PC-3 (cell line): ENCODE measurements at regions not wholly inside any gene's neighbourhood (a gene's known extent, or its start where the extent isn't known, plus 50 kb on each side); places are given as distances from the start of the nearest gene placed in this dataset.

Source experiments
- ATAC-seq: fragments of 200-7000 bp; cut with Tn5 transposase; 2 replicates; pipeline ENCODE4 v1.9.1; 2020; ENCODE audit warnings: mild to moderate bottlenecking, moderate library complexity
- BruUV-seq: library from RNA; stranded (reverse); fragments of 400-500 nt; replicated peaks from 2 replicates; lab custom pipeline; 2021; lab: Mats Ljungman, UMichigan
- CTCF ChIA-PET: fragments of 300-600 bp; sonication (Branson Sonifier 250); formaldehyde crosslinking; loops from one replicate; lab custom pipeline; 2022; ENCODE audit warnings: antibody characterized with exemption; lab: Charles Lee
- POLR2A ChIA-PET: fragments of 300-600 bp; sonication (Branson Sonifier 250); formaldehyde crosslinking; loops from one replicate; lab custom pipeline; 2022; ENCODE audit warnings: antibody characterized with exemption; ENCODE audit not compliant: unreplicated experiment; lab: Charles Lee
- DNase-seq: peaks from one replicate; pipeline ENCODE4 v3.0.0-alpha.2; 2015
- H2AFZ ChIP-seq: fragments of 300-600 bp; sonication (generic); 2 replicates; pipeline ENCODE4 v1.6.0; 2016; ENCODE audit warnings: antibody characterized with exemption, low read length
- H3F3A ChIP-seq: fragments of 300-600 bp; sonication (generic); one replicate; pipeline ENCODE4 v1.6.0; 2017; ENCODE audit warnings: antibody characterized with exemption, low read length, control low read depth, mild to moderate bottlenecking; ENCODE audit not compliant: unreplicated experiment
- H3K27ac ChIP-seq: fragments of 300-600 bp; sonication (generic); 2 replicates; pipeline ENCODE4 v1.5.1; 2016; ENCODE audit warnings: mild to moderate bottlenecking, low read length
- H3K27me3 ChIP-seq: fragments of 300-600 bp; sonication (generic); 2 replicates; pipeline ENCODE4 v1.6.1; 2016; ENCODE audit warnings: low read length, mixed read lengths
- H3K36me3 ChIP-seq: fragments of 300-600 bp; sonication (generic); 2 replicates; pipeline ENCODE4 v1.6.1; 2016; ENCODE audit warnings: low read depth, mixed run types, low read length, mixed read lengths
- H3K4me1 ChIP-seq: fragments of 300-600 bp; sonication (generic); 2 replicates; pipeline ENCODE4 v1.5.1; 2016; ENCODE audit warnings: low read length; ENCODE audit not compliant: insufficient read depth
- H3K4me2 ChIP-seq: fragments of 300-600 bp; sonication (generic); 2 replicates; pipeline ENCODE4 v1.6.0; 2016; ENCODE audit warnings: low read length
- H3K4me3 ChIP-seq: fragments of 300-600 bp; sonication (generic); 2 replicates; pipeline ENCODE4 v1.5.1; 2016; ENCODE audit warnings: mild to moderate bottlenecking, low read length, mixed read lengths
- H3K79me2 ChIP-seq: fragments of 300-600 bp; sonication (generic); 2 replicates; pipeline ENCODE4 v1.6.1; 2017; ENCODE audit warnings: low read length, mixed read lengths
- H3K9ac ChIP-seq: fragments of 300-600 bp; sonication (generic); 2 replicates; pipeline ENCODE4 v1.6.0; 2016; ENCODE audit warnings: mild to moderate bottlenecking, low read length
- H3K9me2 ChIP-seq: fragments of 300-600 bp; sonication (generic); replicated peaks from 2 replicates; pipeline ENCODE4 v1.6.1; 2016; ENCODE audit warnings: mixed run types, low read length, mixed read lengths
- H3K9me3 ChIP-seq: fragments of 300-600 bp; sonication (generic); 2 replicates; pipeline ENCODE4 v1.6.1; 2016; ENCODE audit warnings: low read length, mixed read lengths
- H4K20me1 ChIP-seq: fragments of 300-600 bp; sonication (generic); 2 replicates; pipeline ENCODE4 v1.6.1; 2016; ENCODE audit warnings: low read length, mixed read lengths
- EZH2 ChIP-seq: fragments of 300-600 bp; sonication (generic); IDR thresholded peaks from one replicate; pipeline ENCODE4 v1.6.1; 2017; ENCODE audit warnings: antibody characterized with exemption, mild to moderate bottlenecking, low read length; ENCODE audit not compliant: unreplicated experiment
- EZH2phosphoT487 ChIP-seq: fragments of 300-600 bp; sonication (generic); IDR thresholded peaks from 2 replicates; pipeline ENCODE4 v1.6.1; 2018; ENCODE audit warnings: mild to moderate bottlenecking, antibody characterized with exemption, low read length, borderline replicate concordance
- intact Hi-C: fragments of 100-400 bp; cut with micrococcal nuclease; formaldehyde crosslinking; loops from 2 replicates; pipeline ENCODE4 v1.9.0; 2023
- TF ChIP-seq, protein P1 (sequence below): fragments of 300-600 bp; sonication (generic); conservative IDR thresholded peaks from 2 replicates; pipeline ENCODE4 v1.5.1; 2017; ENCODE audit warnings: antibody characterized with exemption, low read depth, mild to moderate bottlenecking, low read length

DNA sequence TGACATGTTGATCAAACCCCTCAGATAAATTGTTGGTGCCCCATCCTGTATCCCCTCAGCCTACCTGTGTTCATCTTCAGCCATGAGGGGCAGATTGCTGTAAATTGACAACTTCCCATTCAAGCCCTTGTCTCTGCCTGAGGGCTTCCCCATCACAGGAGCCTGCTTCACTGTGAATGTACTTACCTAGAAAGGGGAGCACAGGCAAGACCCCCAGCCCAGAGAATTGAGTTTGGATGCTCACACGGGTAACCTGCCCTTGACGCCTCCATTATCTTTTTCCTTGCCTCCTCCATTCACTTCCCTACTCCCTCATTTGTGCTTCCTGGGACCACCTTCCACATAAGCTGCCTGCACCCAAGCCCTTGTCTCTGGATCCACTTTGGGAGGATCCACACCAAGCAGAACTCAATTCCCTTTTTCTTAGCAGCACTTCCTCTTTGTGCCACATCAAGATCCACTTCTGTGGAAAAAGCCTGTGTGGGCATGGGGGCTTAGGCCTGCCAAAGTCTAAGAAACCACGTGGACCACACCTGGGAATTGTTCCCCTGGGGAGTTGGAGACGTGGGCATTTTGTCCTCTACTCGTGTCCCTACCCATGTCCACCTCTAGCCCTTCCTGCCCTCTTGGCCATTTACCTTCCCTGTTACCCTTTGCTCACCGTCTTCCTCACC lies 103.4 kb upstream of the FOXA2 start:
- DNase-seq (no peak), ATAC-seq (no peak)
- BruUV-seq, result no TSS peak
- CTCF ChIA-PET, result no interaction called here
- Histone ChIP-seq H3K4me2 (no peak overlapping the region), H2AFZ (no peak overlapping the region), H3K27ac (no peak overlapping the region), H3K27me3 (no peaks in the 10 kb centered on the region), H3K36me3 (no peaks in the 10 kb centered on the region), H3K4me1 (peaks cover 14% of the 10 kb centered on the region; the same call in 1 of the 2 replicates), H3K9me3 (no peaks in the 10 kb centered on the region), H4K20me1 (no peaks in the 10 kb centered on the region), H3K9me2 (no peaks in the 10 kb centered on the region), H3K79me2 (no peaks in the 10 kb centered on the region), H3K9ac (no peak overlapping the region), H3F3A (no peaks in the 10 kb centered on the region), H3K4me3 (no peak overlapping the region)
- intact Hi-C loops, result no loop called here
- POLR2A ChIA-PET, result interaction anchor here (0.8 kb wide), 1 partner anchor 1240 kb away, joined by 4 read pairs; no protein-coding TSS in a partner anchor
- TF ChIP-seq EZH2phosphoT487, result no peak
- no peak for TF ChIP-seq EZH2
- TF ChIP-seq, protein P1, sequence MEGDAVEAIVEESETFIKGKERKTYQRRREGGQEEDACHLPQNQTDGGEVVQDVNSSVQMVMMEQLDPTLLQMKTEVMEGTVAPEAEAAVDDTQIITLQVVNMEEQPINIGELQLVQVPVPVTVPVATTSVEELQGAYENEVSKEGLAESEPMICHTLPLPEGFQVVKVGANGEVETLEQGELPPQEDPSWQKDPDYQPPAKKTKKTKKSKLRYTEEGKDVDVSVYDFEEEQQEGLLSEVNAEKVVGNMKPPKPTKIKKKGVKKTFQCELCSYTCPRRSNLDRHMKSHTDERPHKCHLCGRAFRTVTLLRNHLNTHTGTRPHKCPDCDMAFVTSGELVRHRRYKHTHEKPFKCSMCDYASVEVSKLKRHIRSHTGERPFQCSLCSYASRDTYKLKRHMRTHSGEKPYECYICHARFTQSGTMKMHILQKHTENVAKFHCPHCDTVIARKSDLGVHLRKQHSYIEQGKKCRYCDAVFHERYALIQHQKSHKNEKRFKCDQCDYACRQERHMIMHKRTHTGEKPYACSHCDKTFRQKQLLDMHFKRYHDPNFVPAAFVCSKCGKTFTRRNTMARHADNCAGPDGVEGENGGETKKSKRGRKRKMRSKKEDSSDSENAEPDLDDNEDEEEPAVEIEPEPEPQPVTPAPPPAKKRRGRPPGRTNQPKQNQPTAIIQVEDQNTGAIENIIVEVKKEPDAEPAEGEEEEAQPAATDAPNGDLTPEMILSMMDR, result no peak

- CTCF ChIA-PET, result no interaction called here
Observed at GRCh38 chr20:22688485-22688884, 104.1 kb upstream of the FOXA2 start.

GRCh38 chr20:22689266-22689665 lies 104.9 kb upstream of the FOXA2 start:
- no peaks in the 10 kb centered on the region for H4K20me1 ChIP-seq
- ATAC-seq (no peak), DNase-seq (no peak)
- H3K4me2 ChIP-seq, result no peak overlapping the region
- no peaks in the 10 kb centered on the region for H3K27me3 ChIP-seq
- H3K9me3 ChIP-seq, result no peaks in the 10 kb centered on the region
- ChIA-PET CTCF (no interaction called here), POLR2A (no interaction called here)
- no peaks in the 10 kb centered on the region for H3K36me3 ChIP-seq
- H3K9ac ChIP-seq, result no peak overlapping the region
- H3K4me1 ChIP-seq, result peaks cover 13% of the 10 kb centered on the region; the same call in 1 of the 2 replicates
- no peaks in the 10 kb centered on the region for H3K9me2 ChIP-seq
- intact Hi-C loops, result no loop called here
- H3F3A ChIP-seq, result no peaks in the 10 kb centered on the region
- H3K4me3 ChIP-seq, result no peak overlapping the region
- BruUV-seq, result no TSS peak
- H2AFZ ChIP-seq, result no peak overlapping the region
- TF ChIP-seq EZH2 (no peak), EZH2phosphoT487 (no peak)
- TF ChIP-seq, protein P1, result no peak
- no peak overlapping the region for H3K27ac ChIP-seq
- no peaks in the 10 kb centered on the region for H3K79me2 ChIP-seq

More at GRCh38 chr20:22688485-22688884, 104.1 kb upstream of the FOXA2 start:
- DNase-seq (no peak), ATAC-seq (no peak)
- Histone ChIP-seq H2AFZ (no peak overlapping the region), H3F3A (no peaks in the 10 kb centered on the region), H3K4me1 (peaks cover 14% of the 10 kb centered on the region; the same call in 1 of the 2 replicates), H3K27ac (no peak overlapping the region), H3K27me3 (no peaks in the 10 kb centered on the region), H3K9me3 (no peaks in the 10 kb centered on the region), H3K9me2 (no peaks in the 10 kb centered on the region), H3K4me2 (no peak overlapping the region), H3K9ac (no peak overlapping the region), H3K4me3 (no peak overlapping the region), H3K79me2 (no peaks in the 10 kb centered on the region), H4K20me1 (no peaks in the 10 kb centered on the region), H3K36me3 (no peaks in the 10 kb centered on the region)
- intact Hi-C loops, result no loop called here
- TF ChIP-seq, protein P1, result no peak
- TF ChIP-seq EZH2phosphoT487, result no peak
- POLR2A ChIA-PET, result no interaction called here
- no TSS peak for BruUV-seq
